ENCODE measurements at regions not wholly inside any gene's neighbourhood (a gene's known extent, or its start where the extent isn't known, plus 50 kb on each side); places are given as distances from the start of the nearest gene placed in this dataset.
A peak's percentile ranks its signal among the peaks of the same experiment; 100 is the strongest.

- Histone ChIP-seq H3K4me2 (ENCODE audit: insufficient read depth, low read length) (peak overlapping the region; percentile 54), H3K27me3 (ENCODE audit: control insufficient read depth in 2 of 2, insufficient read depth in 2 of 2, low read length in 2 of 2) (no peaks in the 10 kb centered on the region), H3K9me3 (replicated peaks; ENCODE audit: control insufficient read depth, insufficient read depth, low read length) (no peaks in the 10 kb centered on the region), H3K4me1 (ENCODE audit: control insufficient read depth, extremely low read depth, insufficient read depth, low read length) (peaks cover 64% of the 10 kb centered on the region), H2AFZ (ENCODE audit: low read depth, low read length) (no peak overlapping the region), H3K27ac (ENCODE audit: insufficient read depth, low read depth, low read length) (peak overlapping the region; percentile 70), H3K4me3 (replicated peaks in 1 of 3; ENCODE audit: insufficient read depth in 1 of 3, low read depth in 1 of 3, low read length in 3 of 3) (no peak overlapping the region), H3K79me2 (ENCODE audit: control insufficient read depth, insufficient read depth, low read length) (peaks cover 23% of the 10 kb centered on the region), H3K36me3 (ENCODE audit: control insufficient read depth in 2 of 2, extremely low read depth in 1 of 2, insufficient read depth in 2 of 2, low read length in 2 of 2) (no peaks in the 10 kb centered on the region), H4K20me1 (replicated peaks; ENCODE audit: control insufficient read depth, extremely low read depth, insufficient read depth, low read length) (no peaks in the 10 kb centered on the region), H3K9me1 (replicated peaks; ENCODE audit: control insufficient read depth, extremely low read depth, insufficient read depth, low read length) (no peaks in the 10 kb centered on the region), H3K9ac (replicated peaks; ENCODE audit: extremely low read depth, insufficient read depth, low read length) (peak overlapping the region; percentile 4)
- peak; percentile 68 for FAIRE-seq
- no TSS peak for BruUV-seq (replicated peaks)
- peak; percentile 77 for DNase-seq (ENCODE audit: low read depth, low spot score)
- ChIA-PET CTCF (interaction anchor here (1.4 kb wide), 1 partner anchor 95 kb away, joined by 6 read pairs; no protein-coding TSS in a partner anchor), POLR2A (no interaction called here)
- intact Hi-C loops (cut with micrococcal nuclease) (no loop called here), dilution Hi-C loops (cut with MboI; ENCODE audit: extremely low pct_ligation_motif_present, low sequenced_read_pairs) (no loop called here)
- TF ChIP-seq GATA2 (IDR thresholded peaks at IDR 0.05; ENCODE audit: insufficient read depth, insufficient read length, low read depth, low read length): peak; percentile 52
- peak; percentile 44 for TF ChIP-seq JUN (IDR thresholded peaks at IDR 0.05; ENCODE audit: borderline replicate concordance, insufficient read depth, insufficient read length, low read depth)
- no peak for TF ChIP-seq EZH2 (IDR thresholded peaks at IDR 0.05; ENCODE audit: borderline replicate concordance, low read depth, low read length, severe bottlenecking)
- TF ChIP-seq FOS (IDR thresholded peaks at IDR 0.05; ENCODE audit: borderline replicate concordance, insufficient read depth, low read length): peak; percentile 32
Observed at GRCh38 chr6:138597336-138597735, 98.0 kb upstream of the NHSL1 start.

GRCh38 chr6:138598562-138599173 lies 99.4 kb upstream of the NHSL1 start:
- no peak for FAIRE-seq
- dilution Hi-C loops (cut with MboI; ENCODE audit: extremely low pct_ligation_motif_present, low sequenced_read_pairs): no loop called here

More at GRCh38 chr6:138598562-138599173, 99.4 kb upstream of the NHSL1 start:
- no peaks in the 10 kb centered on the region for H3K36me3 ChIP-seq (ENCODE audit: control insufficient read depth in 2 of 2, extremely low read depth in 1 of 2, insufficient read depth in 2 of 2, low read length in 2 of 2)
- H3K9ac ChIP-seq (replicated peaks; ENCODE audit: extremely low read depth, insufficient read depth, low read length): no peak overlapping the region
- no peak overlapping the region for H3K4me3 ChIP-seq (replicated peaks in 1 of 3; ENCODE audit: insufficient read depth in 1 of 3, low read depth in 1 of 3, low read length in 3 of 3)
- H4K20me1 ChIP-seq (replicated peaks; ENCODE audit: control insufficient read depth, extremely low read depth, insufficient read depth, low read length): no peaks in the 10 kb centered on the region
- no peak overlapping the region for H3K27ac ChIP-seq (ENCODE audit: insufficient read depth, low read depth, low read length)
- no peak for TF ChIP-seq FOS (IDR thresholded peaks at IDR 0.05; ENCODE audit: borderline replicate concordance, insufficient read depth, low read length)
- H3K9me3 ChIP-seq (replicated peaks; ENCODE audit: control insufficient read depth, insufficient read depth, low read length): no peaks in the 10 kb centered on the region
- POLR2A ChIA-PET: no interaction called here
- CTCF ChIA-PET: interaction anchor here (1.0 to 1.4 kb wide), 2 partner anchors 93 to 167 kb away, joined by 3 to 6 read pairs; no protein-coding TSS in a partner anchor
- no peaks in the 10 kb centered on the region for H3K27me3 ChIP-seq (ENCODE audit: control insufficient read depth in 2 of 2, insufficient read depth in 2 of 2, low read length in 2 of 2)
- BruUV-seq (replicated peaks): no TSS peak
- peaks cover 54% of the 10 kb centered on the region for H3K4me1 ChIP-seq (ENCODE audit: control insufficient read depth, extremely low read depth, insufficient read depth, low read length)
- intact Hi-C loops (cut with micrococcal nuclease): no loop called here
- no peak for DNase-seq (ENCODE audit: low read depth, low spot score)
- H3K79me2 ChIP-seq (ENCODE audit: control insufficient read depth, insufficient read depth, low read length): peaks cover 29% of the 10 kb centered on the region
- H3K4me2 ChIP-seq (ENCODE audit: insufficient read depth, low read length): no peak overlapping the region
- no peaks in the 10 kb centered on the region for H3K9me1 ChIP-seq (replicated peaks; ENCODE audit: control insufficient read depth, extremely low read depth, insufficient read depth, low read length)
- no peak overlapping the region for H2AFZ ChIP-seq (ENCODE audit: low read depth, low read length)

All from endothelial cell of umbilical vein (primary cell).